K562 (cell line): ENCODE measurements at regions not wholly inside any gene's neighbourhood (a gene's known extent, or its start where the extent isn't known, plus 50 kb on each side); places are given as distances from the start of the nearest gene placed in this dataset.

ENCODE experiments used
- ATAC-seq: fragments of 200-7000 bp; cut with Tn5 transposase; 3 replicates; pipeline ENCODE4 v1.9.1; 2020; ENCODE audit warnings: moderate library complexity
- BruUV-seq: library from RNA; stranded (reverse); fragments of 400-500 nt; replicated peaks from 2 replicates; lab custom pipeline; 2021; lab: Mats Ljungman, UMichigan
- CTCF ChIA-PET: fragments of 300-600 bp; formaldehyde crosslinking; extraction: SDS; loops from one replicate; lab custom pipeline; 2021; ENCODE audit warnings: low intra/inter-chr PET ratio; lab: Yijun Ruan, JAX
- POLR2A ChIA-PET: fragments of 300-600, 350-650 bp; sonication (Branson Sonifier 250); formaldehyde crosslinking; extraction: SDS; loops from one replicate; lab custom pipeline; 2021; ENCODE audit warnings: antibody characterized with exemption, inconsistent platforms; lab: Yijun Ruan, JAX
- DNase-seq, 4 experiments: peaks; one replicate each; pipeline versions ENCODE4 v3.0.0 to v3.0.0-alpha.2; 2011 to 2018; ENCODE audit warnings: low spot score in 3 of 4, mixed read lengths in 3 of 4; ENCODE audit errors: extremely low read depth in 1 of 4
- FAIRE-seq: peaks from 2 replicates; lab custom pipeline; 2011; peaks lifted over from hg19 to GRCh38; lab: Jason Lieb, UNC
- H2AFZ ChIP-seq: 2 replicates; pipeline ENCODE4 v1.6.0; 2011; ENCODE audit warnings: low read depth, low read length, control low read depth, inconsistent platforms
- H3K27ac ChIP-seq: fragments of 200-600 bp; 3 replicates; pipeline ENCODE4 v1.8.0; 2011; ENCODE audit warnings: low read depth, mild to moderate bottlenecking, control low read depth, inconsistent platforms, low read length, moderate library complexity, mixed read lengths; ENCODE audit errors: extremely low read depth
- H3K27me3 ChIP-seq, 2 experiments: fragments of 300-600 bp in 1 of 2; 2 replicates in 1 of 2; 3 replicates in 1 of 2; pipeline versions ENCODE4 v1.6.0 to v1.8.0; 2011; ENCODE audit warnings: inconsistent platforms in 2 of 2, low read length in 2 of 2, mild to moderate bottlenecking in 1 of 2, mixed read lengths in 1 of 2, moderate library complexity in 1 of 2; ENCODE audit not compliant: control insufficient read depth in 2 of 2, insufficient read depth in 2 of 2
- H3K36me3 ChIP-seq: fragments of 300-600 bp; 3 replicates; pipeline ENCODE4 v1.8.0; 2011; ENCODE audit warnings: mild to moderate bottlenecking, low read length, inconsistent platforms; ENCODE audit not compliant: control insufficient read depth, insufficient read depth
- H3K4me1 ChIP-seq, 2 experiments: fragments of 200-600 bp in 1 of 2; replicated peaks in 1 of 2; 2 replicates in 1 of 2; 3 replicates in 1 of 2; pipeline versions ENCODE4 v1.5.1 to v1.8.0; 2011; ENCODE audit warnings: inconsistent platforms in 2 of 2, low read length in 2 of 2, mild to moderate bottlenecking in 1 of 2, mixed read lengths in 1 of 2, moderate library complexity in 1 of 2; ENCODE audit not compliant: control insufficient read depth in 2 of 2, insufficient read depth in 2 of 2
- H3K4me2 ChIP-seq: 2 replicates; pipeline ENCODE4 v1.6.1; 2011; ENCODE audit warnings: low read length, control low read depth, inconsistent platforms, mixed read lengths; ENCODE audit not compliant: insufficient read depth
- H3K4me3 ChIP-seq: fragments of 200-600 bp; sonication (generic), shearing (Covaris generic); 2 replicates; pipeline ENCODE4 v1.5.1; 2016; ENCODE audit warnings: control low read depth, inconsistent platforms
- H3K79me2 ChIP-seq: fragments of 200-600 bp; 3 replicates; pipeline ENCODE4 v1.8.0; 2011; ENCODE audit warnings: low read length, inconsistent platforms; ENCODE audit not compliant: control insufficient read depth, insufficient read depth
- H3K9ac ChIP-seq, 2 experiments: 2 replicates each; pipeline versions ENCODE4 v1.6.0 to v1.6.1; 2011; ENCODE audit warnings: low read depth in 2 of 2, low read length in 2 of 2, control low read depth in 1 of 2, inconsistent platforms in 1 of 2, mild to moderate bottlenecking in 1 of 2, mixed read lengths in 1 of 2; ENCODE audit not compliant: insufficient read depth in 1 of 2
- H3K9me1 ChIP-seq: one replicate; pipeline ENCODE4 v1.6.0; 2011; ENCODE audit warnings: inconsistent platforms, mild to moderate bottlenecking, low read length, moderate library complexity; ENCODE audit not compliant: control insufficient read depth, insufficient read depth
- H3K9me3 ChIP-seq: replicated peaks from 2 replicates; pipeline ENCODE4 v1.5.1; 2011; ENCODE audit warnings: low read depth, low read length, inconsistent platforms; ENCODE audit not compliant: control insufficient read depth, insufficient read depth
- H4K20me1 ChIP-seq: replicated peaks from 2 replicates; pipeline ENCODE4 v1.6.1; 2011; ENCODE audit warnings: low read length, inconsistent platforms, mixed read lengths; ENCODE audit not compliant: control insufficient read depth, insufficient read depth
- BCOR ChIP-seq: fragments of 450-650 bp; IDR thresholded peaks from 2 replicates; pipeline ENCODE4 v1.6.1; 2016
- CREBBP ChIP-seq: IDR thresholded peaks from one replicate; pipeline ENCODE4 v1.6.1; 2012; ENCODE audit warnings: low read depth, mild to moderate bottlenecking, control low read depth, inconsistent platforms, low read length
- EZH2 ChIP-seq: IDR thresholded peaks from 2 replicates; pipeline ENCODE4 v1.6.1; 2012; ENCODE audit warnings: low read depth, mild to moderate bottlenecking, inconsistent platforms, low read length, borderline replicate concordance
- FOXK1 ChIP-seq: sonication (generic); formaldehyde crosslinking; IDR thresholded peaks from 2 replicates; pipeline ENCODE4 v1.8.0; 2022; ENCODE audit warnings: missing genetic modification reagents, mild to moderate bottlenecking, borderline replicate concordance
- GATAD2A ChIP-seq: fragments of 450-650 bp; IDR thresholded peaks from 2 replicates; pipeline ENCODE4 v1.6.1; 2017
- GTF2F1 ChIP-seq: IDR thresholded peaks from 2 replicates; pipeline ENCODE4 v1.6.1; 2011; ENCODE audit warnings: low read depth, low read length, improper control_type of control experiment
- HDAC6 ChIP-seq: IDR thresholded peaks from 2 replicates; pipeline ENCODE4 v1.6.1; 2012; ENCODE audit warnings: low read depth, mild to moderate bottlenecking, control low read depth, inconsistent platforms, low read length, moderate library complexity
- IFI16 ChIP-seq: fragments of 250-450 bp; sonication (Bioruptor Pico); IDR thresholded peaks from 2 replicates; pipeline ENCODE4 v2.1.2; 2022; ENCODE audit warnings: mild to moderate bottlenecking, inconsistent platforms
- MAFG ChIP-seq: fragments of 450-650 bp; conservative IDR thresholded peaks from 2 replicates; pipeline ENCODE4 v1.6.1; 2016; ENCODE audit warnings: missing genetic modification characterization, missing compliant biosample characterization
- POLR3G ChIP-seq: IDR thresholded peaks from 2 replicates; pipeline ENCODE4 v1.6.1; 2011; ENCODE audit not compliant: insufficient read length, insufficient replicate concordance; ENCODE audit errors: extremely low read depth
- PRPF4 ChIP-seq: fragments of 200-400 bp; formaldehyde crosslinking; IDR thresholded peaks from one replicate; pipeline ENCODE4 v1.6.1; 2017; ENCODE audit warnings: low read length, low read depth, mild to moderate bottlenecking; ENCODE audit not compliant: insufficient read depth, poor library complexity, severe bottlenecking
- RBM22 ChIP-seq: fragments of 200-400 bp; formaldehyde crosslinking; IDR thresholded peaks from 2 replicates; pipeline ENCODE4 v1.6.1; 2018; ENCODE audit warnings: low read length, low read depth; ENCODE audit not compliant: poor library complexity, severe bottlenecking
- SP1 ChIP-seq: sonication (generic); formaldehyde crosslinking; IDR thresholded peaks from 2 replicates; pipeline ENCODE4 v1.8.1; 2022; ENCODE audit warnings: mild to moderate bottlenecking, missing genetic modification reagents
- ZNF184 ChIP-seq: sonication (generic); formaldehyde crosslinking; IDR thresholded peaks from 2 replicates; pipeline ENCODE4 v1.5.0; 2020; ENCODE audit warnings: missing genetic modification reagents
- ZNF76 ChIP-seq: fragments of 250-450 bp; sonication (Bioruptor Pico); IDR thresholded peaks from 2 replicates; pipeline ENCODE4 v1.4.0; 2020; ENCODE audit warnings: mild to moderate bottlenecking, moderate library complexity, borderline replicate concordance
- WGBS: fragments of 100-300 bp; shearing (Covaris generic); methylation state at CpG from one replicate; pipeline ENCODE4 v1.1.6; 2016; ENCODE audit warnings: low coverage, mixed read lengths; ENCODE audit not compliant: insufficient coverage; ENCODE audit errors: missing lambda C conversion rate; 5-methylcytosine and 5-hydroxymethylcytosine counted together
- in situ Hi-C: fragments of 300-500 bp; cut with MboI; formaldehyde crosslinking; loops from 4 replicates; pipeline ENCODE4 v1.15.0; 2018; ENCODE audit warnings: inconsistent platforms, mixed read lengths
- intact Hi-C: fragments of 100-400 bp; cut with micrococcal nuclease; formaldehyde crosslinking; loops from 2 replicates; pipeline ENCODE4 v1.14.2; 2022
- TF ChIP-seq, protein P1 (sequence below): fragments of 450-650 bp; IDR thresholded peaks from 2 replicates; pipeline ENCODE4 v1.7.1; 2018; ENCODE audit warnings: mild to moderate bottlenecking, low read depth; ENCODE audit not compliant: partially characterized antibody
- TF ChIP-seq, protein P2 (sequence below): sonication (generic); IDR thresholded peaks from 2 replicates; pipeline ENCODE4 v1.6.1; 2016

DNA sequence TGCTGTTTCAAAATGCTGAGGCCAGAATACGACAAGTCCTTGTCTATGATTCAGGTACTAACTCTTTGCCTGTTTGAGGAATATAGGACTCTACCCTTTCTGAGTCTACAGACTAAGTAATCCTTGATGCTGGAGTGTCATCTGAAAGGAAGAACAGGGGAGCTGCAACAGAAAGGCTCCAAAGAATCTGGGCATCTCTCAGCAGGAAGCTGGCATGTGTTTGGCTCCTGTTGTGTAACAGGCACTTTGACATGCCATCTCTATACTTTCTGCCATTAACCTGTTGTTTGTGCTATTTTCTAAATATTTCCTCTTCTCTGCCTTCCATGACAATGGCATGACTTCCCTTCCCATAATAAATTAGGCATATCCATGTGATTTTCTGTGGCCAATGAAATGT, 409.5 kb downstream of the ADRA2A start:
- POLR2A ChIA-PET: no interaction called here

More for the DNA sequence above, 409.5 kb downstream of the ADRA2A start:
- Histone ChIP-seq H3K9me1 (no peaks in the 10 kb centered on the region), H4K20me1 (no peaks in the 10 kb centered on the region), H2AFZ (no peak overlapping the region), H3K4me2 (no peak overlapping the region), H3K27me3 (no peaks in the 10 kb centered on the region), H3K4me3 (no peak overlapping the region), H3K27ac (no peak overlapping the region), H3K79me2 (no peaks in the 10 kb centered on the region), H3K9me3 (no peaks in the 10 kb centered on the region; the same call in 1 of the 2 replicates), H3K9ac (no peak overlapping the region), H3K36me3 (no peaks in the 10 kb centered on the region), H3K4me1 (no peaks in the 10 kb centered on the region)
- FAIRE-seq (no peak), DNase-seq (no peak), ATAC-seq (no peak)
- BruUV-seq: no TSS peak
- no peak for TF ChIP-seq HDAC6
- no peak for TF ChIP-seq ZNF184 (CRISPR knock-in tag)
- no peak for TF ChIP-seq SP1
- no peak for TF ChIP-seq GTF2F1
- TF ChIP-seq PRPF4: no peak
- TF ChIP-seq MAFG: no peak
- no peak for TF ChIP-seq ZNF76
- no peak for TF ChIP-seq IFI16 (CRISPR knock-in tag)
- no peak for TF ChIP-seq RBM22
- TF ChIP-seq FOXK1: no peak
- no peak for TF ChIP-seq GATAD2A
- no peak for TF ChIP-seq EZH2
- TF ChIP-seq, protein P1, sequence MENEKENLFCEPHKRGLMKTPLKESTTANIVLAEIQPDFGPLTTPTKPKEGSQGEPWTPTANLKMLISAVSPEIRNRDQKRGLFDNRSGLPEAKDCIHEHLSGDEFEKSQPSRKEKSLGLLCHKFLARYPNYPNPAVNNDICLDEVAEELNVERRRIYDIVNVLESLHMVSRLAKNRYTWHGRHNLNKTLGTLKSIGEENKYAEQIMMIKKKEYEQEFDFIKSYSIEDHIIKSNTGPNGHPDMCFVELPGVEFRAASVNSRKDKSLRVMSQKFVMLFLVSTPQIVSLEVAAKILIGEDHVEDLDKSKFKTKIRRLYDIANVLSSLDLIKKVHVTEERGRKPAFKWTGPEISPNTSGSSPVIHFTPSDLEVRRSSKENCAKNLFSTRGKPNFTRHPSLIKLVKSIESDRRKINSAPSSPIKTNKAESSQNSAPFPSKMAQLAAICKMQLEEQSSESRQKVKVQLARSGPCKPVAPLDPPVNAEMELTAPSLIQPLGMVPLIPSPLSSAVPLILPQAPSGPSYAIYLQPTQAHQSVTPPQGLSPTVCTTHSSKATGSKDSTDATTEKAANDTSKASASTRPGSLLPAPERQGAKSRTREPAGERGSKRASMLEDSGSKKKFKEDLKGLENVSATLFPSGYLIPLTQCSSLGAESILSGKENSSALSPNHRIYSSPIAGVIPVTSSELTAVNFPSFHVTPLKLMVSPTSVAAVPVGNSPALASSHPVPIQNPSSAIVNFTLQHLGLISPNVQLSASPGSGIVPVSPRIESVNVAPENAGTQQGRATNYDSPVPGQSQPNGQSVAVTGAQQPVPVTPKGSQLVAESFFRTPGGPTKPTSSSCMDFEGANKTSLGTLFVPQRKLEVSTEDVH: no peak
- TF ChIP-seq CREBBP: no peak
- TF ChIP-seq POLR3G: no peak
- TF ChIP-seq, protein P2, sequence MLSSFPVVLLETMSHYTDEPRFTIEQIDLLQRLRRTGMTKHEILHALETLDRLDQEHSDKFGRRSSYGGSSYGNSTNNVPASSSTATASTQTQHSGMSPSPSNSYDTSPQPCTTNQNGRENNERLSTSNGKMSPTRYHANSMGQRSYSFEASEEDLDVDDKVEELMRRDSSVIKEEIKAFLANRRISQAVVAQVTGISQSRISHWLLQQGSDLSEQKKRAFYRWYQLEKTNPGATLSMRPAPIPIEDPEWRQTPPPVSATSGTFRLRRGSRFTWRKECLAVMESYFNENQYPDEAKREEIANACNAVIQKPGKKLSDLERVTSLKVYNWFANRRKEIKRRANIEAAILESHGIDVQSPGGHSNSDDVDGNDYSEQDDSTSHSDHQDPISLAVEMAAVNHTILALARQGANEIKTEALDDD: no peak
- TF ChIP-seq BCOR: no peak
- CTCF ChIA-PET: no interaction called here
- in situ Hi-C loops (no loop called here), intact Hi-C loops (no loop called here)
- WGBS: 0% methylated on average over 1 of the region's 1 CpG
